ENCODE measurements at regions not wholly inside any gene's neighbourhood (a gene's known extent, or its start where the extent isn't known, plus 50 kb on each side); places are given as distances from the start of the nearest gene placed in this dataset.

GRCh38 chr7:41599760-41600159 lies 103.1 kb downstream of the INHBA start:
- TF ChIP-seq CTCF (IDR thresholded peaks at IDR 0.05) (no peak), POLR2AphosphoS5 (IDR thresholded peaks at IDR 0.05) (no peak), POLR2A (IDR thresholded peaks at IDR 0.05) (no peak), EP300 (IDR thresholded peaks at IDR 0.05) (no peak)
